ENCODE measurements at regions not wholly inside any gene's neighbourhood (a gene's known extent, or its start where the extent isn't known, plus 50 kb on each side); places are given as distances from the start of the nearest gene placed in this dataset.

GRCh38 chr9:27717991-27718390 is 144.7 kb upstream of the C9orf72 start:
- Histone ChIP-seq H3K9me3 (ENCODE audit: control insufficient read depth, low read depth, low read length) (no peaks in the 10 kb centered on the region), H2AFZ (ENCODE audit: control insufficient read depth, low read length) (no peak overlapping the region), H3K36me3 (ENCODE audit: control insufficient read depth in 2 of 2, extremely low read depth in 1 of 2, insufficient read depth in 2 of 2, low read length in 2 of 2) (no peaks in the 10 kb centered on the region), H3K4me2 (ENCODE audit: control insufficient read depth, extremely low read depth, insufficient read depth, low read depth, low read length) (no peak overlapping the region), H3K4me3 (ENCODE audit: control insufficient read depth in 2 of 3, extremely low read depth in 1 of 3, insufficient read depth in 2 of 3, low read depth in 1 of 3, low read length in 3 of 3) (no peak overlapping the region), H3K4me1 (ENCODE audit: control insufficient read depth, extremely low read depth, insufficient read depth, low read length) (no peaks in the 10 kb centered on the region), H3K9me1 (ENCODE audit: control insufficient read depth, extremely low read depth, insufficient read depth, low read length) (no peaks in the 10 kb centered on the region), H3K27me3 (ENCODE audit: control insufficient read depth, extremely low read depth, insufficient read depth, low read length) (peaks cover 6% of the 10 kb centered on the region), H3K27ac (ENCODE audit: control insufficient read depth, insufficient read depth, low read length) (no peak overlapping the region), H3K79me2 (ENCODE audit: control insufficient read depth, insufficient read depth, low read length) (no peaks in the 10 kb centered on the region), H3K9ac (ENCODE audit: control insufficient read depth, extremely low read depth, insufficient read depth, low read length) (no peak overlapping the region), H4K20me1 (ENCODE audit: control insufficient read depth, extremely low read depth, insufficient read depth, low read length) (no peaks in the 10 kb centered on the region)
- FAIRE-seq: no peak
- TF ChIP-seq CTCF (optimal IDR thresholded peaks at IDR 0.05 in 1 of 3, IDR thresholded peaks at IDR 0.05 in 1 of 3, conservative IDR thresholded peaks at IDR 0.05 in 1 of 3; ENCODE audit: extremely low read depth in 1 of 3, insufficient read depth in 2 of 3, low read length in 3 of 3) (no peak), EZH2 (IDR thresholded peaks at IDR 0.05; ENCODE audit: low read length) (no peak)
- DNase-seq (ENCODE audit: low read depth, low spot score): no peak
- dilution Hi-C loops (cut with MboI; ENCODE audit: extremely low pct_ligation_motif_present, low sequenced_read_pairs): no loop called here

DNA sequence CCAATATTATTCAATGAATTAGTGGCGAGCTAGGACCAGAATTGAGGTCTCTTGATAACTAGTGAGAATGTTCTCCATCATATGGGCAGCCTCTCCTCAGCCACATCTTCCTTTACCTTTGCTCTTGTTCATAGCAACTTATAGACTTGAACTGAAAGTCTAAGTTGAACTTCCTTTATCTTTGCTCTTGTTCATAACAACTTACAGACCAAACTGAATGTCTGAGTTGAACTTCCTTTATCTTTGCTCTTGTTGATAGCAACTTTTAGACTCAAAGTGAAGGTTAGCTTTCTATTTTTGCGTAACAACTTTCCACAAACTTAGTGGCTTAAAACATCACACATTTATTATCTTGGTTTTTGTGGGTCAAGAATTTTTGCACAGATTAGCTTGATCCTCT is 146.4 kb upstream of the C9orf72 start:
- no peak for DNase-seq (ENCODE audit: low read depth, low spot score)
- Histone ChIP-seq H3K9me3 (ENCODE audit: control insufficient read depth, low read depth, low read length) (no peaks in the 10 kb centered on the region), H2AFZ (ENCODE audit: control insufficient read depth, low read length) (no peak overlapping the region), H3K36me3 (ENCODE audit: control insufficient read depth in 2 of 2, extremely low read depth in 1 of 2, insufficient read depth in 2 of 2, low read length in 2 of 2) (no peaks in the 10 kb centered on the region), H3K4me2 (ENCODE audit: control insufficient read depth, extremely low read depth, insufficient read depth, low read depth, low read length) (no peak overlapping the region), H3K79me2 (ENCODE audit: control insufficient read depth, insufficient read depth, low read length) (no peaks in the 10 kb centered on the region), H3K4me3 (ENCODE audit: control insufficient read depth in 2 of 3, extremely low read depth in 1 of 3, insufficient read depth in 2 of 3, low read depth in 1 of 3, low read length in 3 of 3) (no peak overlapping the region), H3K9ac (ENCODE audit: control insufficient read depth, extremely low read depth, insufficient read depth, low read length) (no peak overlapping the region), H3K27ac (ENCODE audit: control insufficient read depth, insufficient read depth, low read length) (no peak overlapping the region), H3K27me3 (ENCODE audit: control insufficient read depth, extremely low read depth, insufficient read depth, low read length) (peaks cover 8% of the 10 kb centered on the region), H3K4me1 (ENCODE audit: control insufficient read depth, extremely low read depth, insufficient read depth, low read length) (no peaks in the 10 kb centered on the region), H3K9me1 (ENCODE audit: control insufficient read depth, extremely low read depth, insufficient read depth, low read length) (no peaks in the 10 kb centered on the region), H4K20me1 (ENCODE audit: control insufficient read depth, extremely low read depth, insufficient read depth, low read length) (no peaks in the 10 kb centered on the region)
- dilution Hi-C loops (cut with MboI; ENCODE audit: extremely low pct_ligation_motif_present, low sequenced_read_pairs): no loop called here
- peak; percentile 26 for FAIRE-seq
- TF ChIP-seq EZH2 (IDR thresholded peaks at IDR 0.05; ENCODE audit: low read length) (no peak), CTCF (optimal IDR thresholded peaks at IDR 0.05 in 1 of 3, IDR thresholded peaks at IDR 0.05 in 1 of 3, conservative IDR thresholded peaks at IDR 0.05 in 1 of 3; ENCODE audit: extremely low read depth in 1 of 3, insufficient read depth in 2 of 3, low read length in 3 of 3) (no peak)

Data from keratinocyte (primary cell).